GM12875 (cell line): ENCODE measurements at regions not wholly inside any gene's neighbourhood (a gene's known extent, or its start where the extent isn't known, plus 50 kb on each side); places are given as distances from the start of the nearest gene placed in this dataset.

Source experiments
- H3K4me3 ChIP-seq: one replicate; pipeline ENCODE4 v1.5.1; 2011; ENCODE audit warnings: low read depth, low read length, control low read depth
- CTCF ChIP-seq: IDR thresholded peaks from 2 replicates; pipeline ENCODE4 v1.5.1; 2011; ENCODE audit warnings: low read depth, mild to moderate bottlenecking, control low read depth, inconsistent platforms, low read length, moderate library complexity, borderline replicate concordance; ENCODE audit not compliant: insufficient read depth

GRCh38 chr21:15195768-15196167 is 131.0 kb upstream of the NRIP1 start:
- no peak overlapping the region for H3K4me3 ChIP-seq
- TF ChIP-seq CTCF, result no peak

GRCh38 chr21:15197696-15198095 is 132.9 kb upstream of the NRIP1 start:
- no peak for TF ChIP-seq CTCF
- no peak overlapping the region for H3K4me3 ChIP-seq

- no peak for TF ChIP-seq CTCF
Observed at GRCh38 chr21:15199414-15200383, 134.9 kb upstream of the NRIP1 start.

GRCh38 chr21:15203740-15204139 is 138.9 kb upstream of the NRIP1 start:
- no peak for TF ChIP-seq CTCF
- H3K4me3 ChIP-seq, result no peak overlapping the region

More at GRCh38 chr21:15199414-15200383, 134.9 kb upstream of the NRIP1 start:
- no peak overlapping the region for H3K4me3 ChIP-seq

- no peak overlapping the region for H3K4me3 ChIP-seq
- no peak for TF ChIP-seq CTCF
Observed at GRCh38 chr21:15204140-15204969, 139.6 kb upstream of the NRIP1 start.

DNA sequence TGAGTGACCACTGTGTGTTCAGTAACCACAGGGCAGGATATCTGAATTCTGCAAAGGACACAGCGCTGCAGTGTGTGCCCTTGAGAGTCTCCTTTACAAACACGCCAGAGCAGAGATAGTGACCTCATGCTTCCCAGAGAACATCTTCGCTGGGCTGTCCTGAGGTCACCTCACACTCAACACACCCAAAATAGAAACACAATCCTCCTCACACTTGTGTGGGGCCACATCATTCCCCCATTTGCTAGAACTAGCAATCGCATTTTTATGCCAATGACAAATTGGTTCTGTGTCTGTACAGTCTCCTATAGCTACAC is 140.1 kb upstream of the NRIP1 start:
- TF ChIP-seq CTCF, result no peak
- H3K4me3 ChIP-seq, result no peak overlapping the region
